SU-DHL-6 (cell line): ENCODE measurements at regions not wholly inside any gene's neighbourhood (a gene's known extent, or its start where the extent isn't known, plus 50 kb on each side); places are given as distances from the start of the nearest gene placed in this dataset.

Experiments
- EZH2phosphoT487 ChIP-seq: fragments of 200-600 bp; sonication (generic), shearing (Covaris generic); conservative IDR thresholded peaks from 2 replicates; pipeline ENCODE4 v1.6.1; 2018; ENCODE audit warnings: mild to moderate bottlenecking, antibody characterized with exemption, low read length, moderate library complexity, mixed read lengths
- TF ChIP-seq, protein P1 (sequence below): fragments of 200-600 bp; sonication (generic); IDR thresholded peaks from one replicate; pipeline ENCODE4 v1.5.1; 2017; ENCODE audit warnings: antibody characterized with exemption, mild to moderate bottlenecking, low read length, moderate library complexity; ENCODE audit not compliant: insufficient read depth, poor library complexity, severe bottlenecking

DNA sequence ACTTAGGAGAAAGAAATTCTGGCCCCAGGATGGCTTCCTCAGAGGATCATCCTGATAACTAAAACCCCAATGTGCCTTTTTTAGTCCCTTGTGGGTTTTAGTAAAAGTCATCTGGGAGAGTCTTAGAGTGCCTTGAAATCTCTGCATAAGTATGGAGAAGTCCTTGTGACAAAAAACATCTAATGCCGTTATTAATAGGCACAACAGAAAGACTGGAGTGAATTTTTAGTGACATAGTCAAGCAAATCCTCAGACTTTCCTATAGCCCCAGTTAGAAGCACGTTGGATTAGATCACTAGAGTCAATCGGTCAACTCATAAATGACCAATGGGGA, 108.2 kb upstream of the MPDZ start:
- TF ChIP-seq, protein P1, sequence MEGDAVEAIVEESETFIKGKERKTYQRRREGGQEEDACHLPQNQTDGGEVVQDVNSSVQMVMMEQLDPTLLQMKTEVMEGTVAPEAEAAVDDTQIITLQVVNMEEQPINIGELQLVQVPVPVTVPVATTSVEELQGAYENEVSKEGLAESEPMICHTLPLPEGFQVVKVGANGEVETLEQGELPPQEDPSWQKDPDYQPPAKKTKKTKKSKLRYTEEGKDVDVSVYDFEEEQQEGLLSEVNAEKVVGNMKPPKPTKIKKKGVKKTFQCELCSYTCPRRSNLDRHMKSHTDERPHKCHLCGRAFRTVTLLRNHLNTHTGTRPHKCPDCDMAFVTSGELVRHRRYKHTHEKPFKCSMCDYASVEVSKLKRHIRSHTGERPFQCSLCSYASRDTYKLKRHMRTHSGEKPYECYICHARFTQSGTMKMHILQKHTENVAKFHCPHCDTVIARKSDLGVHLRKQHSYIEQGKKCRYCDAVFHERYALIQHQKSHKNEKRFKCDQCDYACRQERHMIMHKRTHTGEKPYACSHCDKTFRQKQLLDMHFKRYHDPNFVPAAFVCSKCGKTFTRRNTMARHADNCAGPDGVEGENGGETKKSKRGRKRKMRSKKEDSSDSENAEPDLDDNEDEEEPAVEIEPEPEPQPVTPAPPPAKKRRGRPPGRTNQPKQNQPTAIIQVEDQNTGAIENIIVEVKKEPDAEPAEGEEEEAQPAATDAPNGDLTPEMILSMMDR = no peak
- no peak for TF ChIP-seq EZH2phosphoT487
